ENCODE measurements at regions not wholly inside any gene's neighbourhood (a gene's known extent, or its start where the extent isn't known, plus 50 kb on each side); places are given as distances from the start of the nearest gene placed in this dataset.

- TF ChIP-seq, protein P1, sequence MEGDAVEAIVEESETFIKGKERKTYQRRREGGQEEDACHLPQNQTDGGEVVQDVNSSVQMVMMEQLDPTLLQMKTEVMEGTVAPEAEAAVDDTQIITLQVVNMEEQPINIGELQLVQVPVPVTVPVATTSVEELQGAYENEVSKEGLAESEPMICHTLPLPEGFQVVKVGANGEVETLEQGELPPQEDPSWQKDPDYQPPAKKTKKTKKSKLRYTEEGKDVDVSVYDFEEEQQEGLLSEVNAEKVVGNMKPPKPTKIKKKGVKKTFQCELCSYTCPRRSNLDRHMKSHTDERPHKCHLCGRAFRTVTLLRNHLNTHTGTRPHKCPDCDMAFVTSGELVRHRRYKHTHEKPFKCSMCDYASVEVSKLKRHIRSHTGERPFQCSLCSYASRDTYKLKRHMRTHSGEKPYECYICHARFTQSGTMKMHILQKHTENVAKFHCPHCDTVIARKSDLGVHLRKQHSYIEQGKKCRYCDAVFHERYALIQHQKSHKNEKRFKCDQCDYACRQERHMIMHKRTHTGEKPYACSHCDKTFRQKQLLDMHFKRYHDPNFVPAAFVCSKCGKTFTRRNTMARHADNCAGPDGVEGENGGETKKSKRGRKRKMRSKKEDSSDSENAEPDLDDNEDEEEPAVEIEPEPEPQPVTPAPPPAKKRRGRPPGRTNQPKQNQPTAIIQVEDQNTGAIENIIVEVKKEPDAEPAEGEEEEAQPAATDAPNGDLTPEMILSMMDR (IDR thresholded peaks at IDR 0.05; ENCODE audit: borderline replicate concordance, extremely low read depth, insufficient read depth) = no peak
- intact Hi-C loops (cut with DNase I) = no loop called here
- H3K9ac ChIP-seq (ENCODE audit: low read length in 3 of 3) = no peak overlapping the region
- DNase-seq (no peak), FAIRE-seq (no peak)
- H3K27me3 ChIP-seq (ENCODE audit: control insufficient read depth, insufficient read depth, low read length) = no peaks in the 10 kb centered on the region
- H3K9me3 ChIP-seq (ENCODE audit: control insufficient read depth in 2 of 3, insufficient read depth in 1 of 3, low read length in 3 of 3) = peaks cover 0 to 5% (median 0%) of the 10 kb centered on the region in 3 donors
- H3K4me1 ChIP-seq (ENCODE audit: control insufficient read depth in 2 of 3, insufficient read depth in 2 of 3, low read depth in 1 of 3, low read length in 3 of 3) = no peaks in the 10 kb centered on the region
- H3K4me3 ChIP-seq (ENCODE audit: low read length in 3 of 3) = no peak overlapping the region
- no peak overlapping the region for H3K27ac ChIP-seq (ENCODE audit: low read depth in 2 of 2, low read length in 2 of 2)
- H3K36me3 ChIP-seq (ENCODE audit: control insufficient read depth in 2 of 3, insufficient read depth in 3 of 3, low read length in 3 of 3) = no peaks in the 10 kb centered on the region
Observed at GRCh38 chr14:94897082-94897481, 127.2 kb upstream of the GSC start.

- no peaks in the 10 kb centered on the region for H3K36me3 ChIP-seq (ENCODE audit: control insufficient read depth in 2 of 3, insufficient read depth in 3 of 3, low read length in 3 of 3)
- peaks cover 0 to 5% (median 2%) of the 10 kb centered on the region in 3 donors for H3K9me3 ChIP-seq (ENCODE audit: control insufficient read depth in 2 of 3, insufficient read depth in 1 of 3, low read length in 3 of 3)
- no peak overlapping the region for H3K9ac ChIP-seq (ENCODE audit: low read length in 3 of 3)
- no peak overlapping the region for H3K4me3 ChIP-seq (ENCODE audit: low read length in 3 of 3)
- no peak for DNase-seq
- FAIRE-seq = no peak
- intact Hi-C loops (cut with DNase I) = no loop called here
- H3K27me3 ChIP-seq (ENCODE audit: control insufficient read depth, insufficient read depth, low read length) = no peaks in the 10 kb centered on the region
- H3K4me1 ChIP-seq (ENCODE audit: control insufficient read depth in 2 of 3, insufficient read depth in 2 of 3, low read depth in 1 of 3, low read length in 3 of 3) = no peaks in the 10 kb centered on the region
- TF ChIP-seq, protein P1 (IDR thresholded peaks at IDR 0.05; ENCODE audit: borderline replicate concordance, extremely low read depth, insufficient read depth) = no peak
- H3K27ac ChIP-seq (ENCODE audit: low read depth in 2 of 2, low read length in 2 of 2) = no peak overlapping the region
Observed at GRCh38 chr14:94893411-94894160, 123.7 kb upstream of the GSC start.

DNA sequence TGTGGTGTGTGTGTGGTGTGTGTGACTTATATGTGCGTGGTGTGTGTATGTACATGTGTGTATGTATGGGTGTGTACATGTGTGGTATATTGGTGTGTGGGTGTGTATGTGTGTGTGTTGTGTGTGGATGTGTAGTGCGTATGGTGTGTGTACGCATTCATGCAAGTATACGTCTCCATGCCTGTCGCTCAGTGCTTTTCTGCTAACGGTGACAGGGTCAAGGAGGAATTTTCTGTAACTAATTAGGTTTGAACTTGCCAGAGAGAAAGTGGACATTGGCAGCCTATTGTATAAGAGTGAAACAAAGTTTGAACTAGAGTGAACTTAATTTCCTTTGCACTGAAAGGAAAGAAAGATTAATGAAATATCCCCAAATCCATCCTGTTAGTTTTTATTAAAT lies 120.9 kb upstream of the GSC start:
- H3K9me3 ChIP-seq (ENCODE audit: control insufficient read depth in 2 of 3, insufficient read depth in 1 of 3, low read length in 3 of 3) = peaks cover 0 to 5% (median 2%) of the 10 kb centered on the region in 3 donors

More for the DNA sequence above, 120.9 kb upstream of the GSC start:
- no peak overlapping the region for H3K27ac ChIP-seq (ENCODE audit: low read depth in 2 of 2, low read length in 2 of 2)
- H3K27me3 ChIP-seq (ENCODE audit: control insufficient read depth, insufficient read depth, low read length) = no peaks in the 10 kb centered on the region
- intact Hi-C loops (cut with DNase I) = no loop called here
- peak in 1 of 5 donors; percentile 18 for DNase-seq
- TF ChIP-seq, protein P1 (IDR thresholded peaks at IDR 0.05; ENCODE audit: borderline replicate concordance, extremely low read depth, insufficient read depth) = no peak
- FAIRE-seq = no peak
- H3K9ac ChIP-seq (ENCODE audit: low read length in 3 of 3) = no peak overlapping the region
- peak overlapping the region in 1 of 3 donors; percentile 16 for H3K4me3 ChIP-seq (ENCODE audit: low read length in 3 of 3)
- H3K36me3 ChIP-seq (ENCODE audit: control insufficient read depth in 2 of 3, insufficient read depth in 3 of 3, low read length in 3 of 3) = no peaks in the 10 kb centered on the region
- H3K4me1 ChIP-seq (ENCODE audit: control insufficient read depth in 2 of 3, insufficient read depth in 2 of 3, low read depth in 1 of 3, low read length in 3 of 3) = no peaks in the 10 kb centered on the region

Measured in kidney (tissue), 13 donors.